IMR-90 (cell line): ENCODE measurements at regions not wholly inside any gene's neighbourhood (a gene's known extent, or its start where the extent isn't known, plus 50 kb on each side); places are given as distances from the start of the nearest gene placed in this dataset.

Experiments
- ATAC-seq: fragments of 200-7000 bp; cut with Tn5 transposase; 2 replicates; pipeline ENCODE4 v1.9.1; 2020; ENCODE audit warnings: low read depth, mild to moderate bottlenecking, moderate library complexity
- BruUV-seq: library from RNA; stranded (reverse); fragments of 400-500 nt; replicated peaks from 2 replicates; lab custom pipeline; 2021; lab: Mats Ljungman, UMichigan
- CTCF ChIA-PET: fragments of 300-600 bp; formaldehyde crosslinking; extraction: SDS; loops from one replicate; lab custom pipeline; 2021; ENCODE audit warnings: antibody characterized with exemption; lab: Yijun Ruan, JAX
- POLR2A ChIA-PET: fragments of 300-600 bp; sonication (Branson Sonifier 250); formaldehyde crosslinking; loops from one replicate; lab custom pipeline; 2022; ENCODE audit warnings: antibody characterized with exemption; ENCODE audit not compliant: unreplicated experiment; lab: Charles Lee
- DNase-seq: peaks from one replicate; pipeline ENCODE4 v3.0.0; 2013
- H2AFZ ChIP-seq: replicated peaks from 2 replicates; pipeline ENCODE3; 2013; ENCODE audit warnings: low read length, mild to moderate bottlenecking; ENCODE audit not compliant: poor library complexity
- H2AK5ac ChIP-seq: 2 replicates; pipeline ENCODE4 v1.6.1; 2013; ENCODE audit warnings: low read depth, low read length, inconsistent platforms
- H2AK9ac ChIP-seq: replicated peaks from 2 replicates; pipeline ENCODE3; 2013; ENCODE audit warnings: mild to moderate bottlenecking, low read depth, low read length, moderate library complexity; ENCODE audit not compliant: poor library complexity
- H2BK120ac ChIP-seq: 2 replicates; pipeline ENCODE4 v1.6.1; 2013; ENCODE audit warnings: low read depth, low read length, inconsistent platforms
- H2BK15ac ChIP-seq: 3 replicates; pipeline ENCODE4 v1.6.1; 2013; ENCODE audit warnings: low read depth, low read length, inconsistent platforms
- H2BK20ac ChIP-seq: 2 replicates; pipeline ENCODE4 v1.6.1; 2013; ENCODE audit warnings: low read depth, mild to moderate bottlenecking, inconsistent platforms, low read length, moderate library complexity
- H2BK5ac ChIP-seq: 2 replicates; pipeline ENCODE4 v1.6.1; 2013; ENCODE audit warnings: mild to moderate bottlenecking, low read depth, low read length, inconsistent platforms; ENCODE audit not compliant: poor library complexity, severe bottlenecking
- H3K14ac ChIP-seq: replicated peaks from 2 replicates; pipeline ENCODE4 v1.6.1; 2013; ENCODE audit warnings: low read depth, low read length, inconsistent platforms
- H3K18ac ChIP-seq: 2 replicates; pipeline ENCODE4 v1.6.1; 2013; ENCODE audit warnings: low read depth, low read length, control low read depth
- H3K23ac ChIP-seq: 2 replicates; pipeline ENCODE4 v1.6.1; 2013; ENCODE audit warnings: low read depth, low read length, inconsistent platforms
- H3K27ac ChIP-seq: 2 replicates; pipeline ENCODE4 v1.5.1; 2013; ENCODE audit warnings: mild to moderate bottlenecking, control low read depth, low read length; ENCODE audit not compliant: insufficient read depth
- H3K27me3 ChIP-seq: 2 replicates; pipeline ENCODE4 v1.6.1; 2013; ENCODE audit warnings: low read length; ENCODE audit not compliant: control insufficient read depth, insufficient read depth
- H3K36me3 ChIP-seq: 2 replicates; pipeline ENCODE4 v1.6.1; 2013; ENCODE audit warnings: low read length, mixed read lengths; ENCODE audit not compliant: control insufficient read depth, insufficient read depth
- H3K4ac ChIP-seq: 2 replicates; pipeline ENCODE4 v1.6.1; 2013; ENCODE audit warnings: low read depth, low read length, inconsistent platforms
- H3K4me1 ChIP-seq: 2 replicates; pipeline ENCODE4 v1.6.1; 2013; ENCODE audit warnings: low read length, mixed read lengths; ENCODE audit not compliant: control insufficient read depth, insufficient read depth
- H3K4me2 ChIP-seq: 2 replicates; pipeline ENCODE4 v1.6.1; 2013; ENCODE audit warnings: low read depth, mild to moderate bottlenecking, control low read depth, low read length, moderate library complexity
- H3K4me3 ChIP-seq: 2 replicates; pipeline ENCODE4 v1.5.1; 2013; ENCODE audit warnings: low read depth, mild to moderate bottlenecking, control low read depth, low read length, moderate library complexity; ENCODE audit not compliant: insufficient read depth
- H3K56ac ChIP-seq: 2 replicates; pipeline ENCODE4 v1.6.1; 2013; ENCODE audit warnings: low read length, inconsistent platforms; ENCODE audit not compliant: insufficient read depth; ENCODE audit errors: extremely low read depth
- H3K79me1 ChIP-seq, 2 experiments: 2 replicates each; pipeline ENCODE4 v1.6.1; 2013; ENCODE audit warnings: low read length in 2 of 2, inconsistent platforms in 1 of 2, low read depth in 1 of 2
- H3K9ac ChIP-seq: 2 replicates; pipeline ENCODE4 v1.6.1; 2013; ENCODE audit warnings: low read depth, low read length, control low read depth
- H3K9me1 ChIP-seq: 2 replicates; pipeline ENCODE4 v1.6.1; 2013; ENCODE audit warnings: low read length, inconsistent platforms; ENCODE audit not compliant: insufficient read depth
- H3K9me3 ChIP-seq: 2 replicates; pipeline ENCODE4 v1.6.1; 2013; ENCODE audit warnings: low read length; ENCODE audit not compliant: control insufficient read depth, insufficient read depth
- H4K20me1 ChIP-seq: 2 replicates; pipeline ENCODE4 v1.6.1; 2013; ENCODE audit warnings: low read length, inconsistent platforms; ENCODE audit not compliant: insufficient read depth
- H4K5ac ChIP-seq: 2 replicates; pipeline ENCODE4 v1.6.1; 2013; ENCODE audit warnings: mild to moderate bottlenecking, low read depth, low read length, control low read depth
- H4K8ac ChIP-seq, 2 experiments: 2 replicates each; pipeline ENCODE4 v1.6.1; 2013; ENCODE audit warnings: low read depth in 2 of 2, low read length in 2 of 2, control low read depth in 1 of 2, inconsistent platforms in 1 of 2
- H4K91ac ChIP-seq: 2 replicates; pipeline ENCODE4 v1.6.1; 2013; ENCODE audit warnings: low read depth, low read length, inconsistent platforms; ENCODE audit not compliant: insufficient read depth
- BHLHE40 ChIP-seq: fragments of 150-350 bp; IDR thresholded peaks from 2 replicates; pipeline ENCODE4 v1.6.1; 2016; ENCODE audit warnings: mild to moderate bottlenecking, low read depth, low read length
- CEBPB ChIP-seq: IDR thresholded peaks from 2 replicates; pipeline ENCODE4 v1.6.1; 2012; ENCODE audit warnings: low read depth, low read length, improper control_type of control experiment
- CHD1 ChIP-seq: IDR thresholded peaks from 2 replicates; pipeline ENCODE4 v1.6.1; 2012; ENCODE audit warnings: low read depth, low read length, improper control_type of control experiment
- MAFK ChIP-seq: IDR thresholded peaks from 2 replicates; pipeline ENCODE4 v1.6.1; 2012; ENCODE audit warnings: low read depth, low read length, improper control_type of control experiment
- MAZ ChIP-seq: IDR thresholded peaks from 2 replicates; pipeline ENCODE4 v1.6.1; 2012; ENCODE audit warnings: low read depth, mild to moderate bottlenecking, low read length, improper control_type of control experiment, moderate library complexity, borderline replicate concordance
- MXI1 ChIP-seq: IDR thresholded peaks from 2 replicates; pipeline ENCODE4 v1.6.1; 2012; ENCODE audit warnings: low read depth, mild to moderate bottlenecking, low read length, moderate library complexity, borderline replicate concordance
- NFE2L2 ChIP-seq: fragments of 150-350 bp; IDR thresholded peaks from 2 replicates; pipeline ENCODE4 v1.6.1; 2016; ENCODE audit warnings: low read depth, mild to moderate bottlenecking, low read length
- RFX5 ChIP-seq: IDR thresholded peaks from 2 replicates; pipeline ENCODE4 v1.8.0; 2012; ENCODE audit warnings: low read depth, mild to moderate bottlenecking, low read length, moderate library complexity
- SMC3 ChIP-seq: fragments of 150-350 bp; IDR thresholded peaks from 2 replicates; pipeline ENCODE4 v1.6.1; 2016; ENCODE audit warnings: low read depth, mild to moderate bottlenecking, antibody characterized with exemption, low read length, moderate library complexity
- WGBS, 2 experiments: methylation state at CpG; one replicate each; pipeline versions ENCODE4 v1.1.5 to v1.1.7; 2013; ENCODE audit warnings: missing lambda C conversion rate in 2 of 2; ENCODE audit not compliant: insufficient read length in 1 of 2; ENCODE audit errors: extremely low coverage in 2 of 2; 5-methylcytosine and 5-hydroxymethylcytosine counted together
- dilution Hi-C: fragments of 300-500 bp; cut with HindIII; formaldehyde crosslinking; loops from one replicate; pipeline ENCODE4 v1.14.3; 2018; ENCODE audit warnings: low sequenced_read_pairs; ENCODE audit not compliant: unreplicated experiment
- in situ Hi-C: fragments of 300-500 bp; cut with MboI; formaldehyde crosslinking; loops from 3 replicates; pipeline ENCODE4 v1.14.3; 2019; ENCODE audit warnings: low sequenced_read_pairs, inconsistent platforms, mixed read lengths
- intact Hi-C: fragments of 100-400 bp; cut with micrococcal nuclease; formaldehyde crosslinking; loops from 2 replicates; pipeline ENCODE4 v1.10.0; 2022
- TF ChIP-seq, protein P1 (sequence below): fragments of 150-350 bp; IDR thresholded peaks from 2 replicates; pipeline ENCODE4 v1.6.1; 2017; ENCODE audit warnings: mild to moderate bottlenecking, antibody characterized with exemption, low read length, low read depth
- TF ChIP-seq, protein P2 (sequence below): conservative IDR thresholded peaks from 2 replicates; pipeline ENCODE4 v1.5.1; 2012; ENCODE audit warnings: mild to moderate bottlenecking, low read depth, low read length, improper control_type of control experiment

GRCh38 chr5:33162057-33162456 lies 278.7 kb upstream of the TARS1 start:
- no peak overlapping the region for H3K18ac ChIP-seq
- H3K23ac ChIP-seq: no peak overlapping the region
- no peak overlapping the region for H2BK120ac ChIP-seq
- TF ChIP-seq MAZ (no peak), SMC3 (no peak), BHLHE40 (no peak), MXI1 (no peak), CEBPB (no peak), RFX5 (no peak), CHD1 (no peak), MAFK (no peak), NFE2L2 (no peak)
- TF ChIP-seq, protein P1, sequence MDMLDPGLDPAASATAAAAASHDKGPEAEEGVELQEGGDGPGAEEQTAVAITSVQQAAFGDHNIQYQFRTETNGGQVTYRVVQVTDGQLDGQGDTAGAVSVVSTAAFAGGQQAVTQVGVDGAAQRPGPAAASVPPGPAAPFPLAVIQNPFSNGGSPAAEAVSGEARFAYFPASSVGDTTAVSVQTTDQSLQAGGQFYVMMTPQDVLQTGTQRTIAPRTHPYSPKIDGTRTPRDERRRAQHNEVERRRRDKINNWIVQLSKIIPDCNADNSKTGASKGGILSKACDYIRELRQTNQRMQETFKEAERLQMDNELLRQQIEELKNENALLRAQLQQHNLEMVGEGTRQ: no peak
- TF ChIP-seq, protein P2, sequence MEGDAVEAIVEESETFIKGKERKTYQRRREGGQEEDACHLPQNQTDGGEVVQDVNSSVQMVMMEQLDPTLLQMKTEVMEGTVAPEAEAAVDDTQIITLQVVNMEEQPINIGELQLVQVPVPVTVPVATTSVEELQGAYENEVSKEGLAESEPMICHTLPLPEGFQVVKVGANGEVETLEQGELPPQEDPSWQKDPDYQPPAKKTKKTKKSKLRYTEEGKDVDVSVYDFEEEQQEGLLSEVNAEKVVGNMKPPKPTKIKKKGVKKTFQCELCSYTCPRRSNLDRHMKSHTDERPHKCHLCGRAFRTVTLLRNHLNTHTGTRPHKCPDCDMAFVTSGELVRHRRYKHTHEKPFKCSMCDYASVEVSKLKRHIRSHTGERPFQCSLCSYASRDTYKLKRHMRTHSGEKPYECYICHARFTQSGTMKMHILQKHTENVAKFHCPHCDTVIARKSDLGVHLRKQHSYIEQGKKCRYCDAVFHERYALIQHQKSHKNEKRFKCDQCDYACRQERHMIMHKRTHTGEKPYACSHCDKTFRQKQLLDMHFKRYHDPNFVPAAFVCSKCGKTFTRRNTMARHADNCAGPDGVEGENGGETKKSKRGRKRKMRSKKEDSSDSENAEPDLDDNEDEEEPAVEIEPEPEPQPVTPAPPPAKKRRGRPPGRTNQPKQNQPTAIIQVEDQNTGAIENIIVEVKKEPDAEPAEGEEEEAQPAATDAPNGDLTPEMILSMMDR: no peak
- no peak overlapping the region for H2BK15ac ChIP-seq
- dilution Hi-C loops (no loop called here), in situ Hi-C loops (no loop called here), intact Hi-C loops (no loop called here)
- no peak overlapping the region for H2AK9ac ChIP-seq
- no peak overlapping the region for H3K56ac ChIP-seq
- no peaks in the 10 kb centered on the region; the same call in 1 of the 2 replicates for H3K4me1 ChIP-seq
- BruUV-seq: no TSS peak
- ChIA-PET POLR2A (no interaction called here), CTCF (no interaction called here)
- no peak for ATAC-seq
- H3K4ac ChIP-seq: no peak overlapping the region
- no peak for DNase-seq
- no peaks in the 10 kb centered on the region for H3K27me3 ChIP-seq
- H3K79me1 ChIP-seq: no peaks in the 10 kb centered on the region
- H4K5ac ChIP-seq: no peak overlapping the region
- 100% methylated on average over 7 of the region's 18 CpGs; no CpG with 5 or more reads in 1 of the 2 experiments for WGBS, 2 experiments
- H3K14ac ChIP-seq: no peak overlapping the region
- H4K91ac ChIP-seq: no peak overlapping the region
- no peak overlapping the region for H3K27ac ChIP-seq
- no peaks in the 10 kb centered on the region for H3K36me3 ChIP-seq
- no peak overlapping the region for H3K4me3 ChIP-seq
- H2AK5ac ChIP-seq: no peak overlapping the region
- no peak overlapping the region for H2BK5ac ChIP-seq
- no peak overlapping the region for H3K4me2 ChIP-seq
- H3K9me3 ChIP-seq: no peaks in the 10 kb centered on the region; the same call in none of the 2 replicates
- no peak overlapping the region for H2BK20ac ChIP-seq
- H3K9me1 ChIP-seq: no peaks in the 10 kb centered on the region
- H3K9ac ChIP-seq: no peak overlapping the region
- H4K20me1 ChIP-seq: no peaks in the 10 kb centered on the region
- no peak overlapping the region for H2AFZ ChIP-seq
- H4K8ac ChIP-seq: no peak overlapping the region
